Natural killer cell (primary cell): ENCODE measurements at regions not wholly inside any gene's neighbourhood (a gene's known extent, or its start where the extent isn't known, plus 50 kb on each side); places are given as distances from the start of the nearest gene placed in this dataset.
A peak's percentile ranks its signal among the peaks of the same experiment; 100 is the strongest.

Source experiments
- ATAC-seq, 3 donors: fragments of 150-1000 bp in 2 of 3; fragments of 200-7000 bp in 1 of 3; cut with Tn5 transposase; 1 replicate in 1 of 3; 2 replicates in 2 of 3; pipeline ENCODE4 v1.10.0; 2021; ENCODE audit warnings: mild to moderate bottlenecking in 2 of 3, moderate library complexity in 2 of 3
- DNase-seq, 2 donors: peaks; one replicate each; pipeline versions ENCODE4 v3.0.0 to v3.0.0-alpha.2; 2013 to 2021; ENCODE audit warnings: mixed read lengths in 1 of 2
- H3K27ac ChIP-seq: one replicate; pipeline ENCODE4 v1.5.1; 2013; ENCODE audit warnings: mild to moderate bottlenecking, low read length
- H3K27me3 ChIP-seq: one replicate; pipeline ENCODE4 v1.6.1; 2013; ENCODE audit warnings: low read length; ENCODE audit not compliant: control insufficient read depth, insufficient read depth
- H3K36me3 ChIP-seq: one replicate; pipeline ENCODE4 v1.6.1; 2013; ENCODE audit warnings: low read length; ENCODE audit not compliant: control insufficient read depth, insufficient read depth
- H3K4me1 ChIP-seq: one replicate; pipeline ENCODE4 v1.6.1; 2013; ENCODE audit warnings: low read length; ENCODE audit not compliant: control insufficient read depth, insufficient read depth
- H3K4me3 ChIP-seq: one replicate; pipeline ENCODE4 v1.5.1; 2013; ENCODE audit warnings: low read length
- H3K9me3 ChIP-seq: one replicate; pipeline ENCODE4 v1.6.1; 2013; ENCODE audit warnings: low read length; ENCODE audit not compliant: control insufficient read depth, insufficient read depth
- H3K27ac Mint-ChIP-seq, 2 donors: one replicate each; pipeline ENCODE4 v1.8.0; 2022; ENCODE audit warnings: mild to moderate bottlenecking in 2 of 2, mixed read lengths in 2 of 2, moderate library complexity in 1 of 2
- H3K27me3 Mint-ChIP-seq, 2 donors: one replicate each; pipeline ENCODE4 v1.8.0; 2022; ENCODE audit warnings: low read depth in 2 of 2, mixed read lengths in 2 of 2
- H3K36me3 Mint-ChIP-seq: one replicate; pipeline ENCODE4 v1.8.0; 2022; ENCODE audit warnings: mixed read lengths
- H3K4me1 Mint-ChIP-seq, 2 donors: one replicate each; pipeline ENCODE4 v1.8.0; 2022; ENCODE audit warnings: mixed read lengths in 2 of 2
- H3K4me3 Mint-ChIP-seq: one replicate; pipeline ENCODE4 v1.8.0; 2022; ENCODE audit warnings: mild to moderate bottlenecking, moderate library complexity, mixed read lengths
- H3K9me3 Mint-ChIP-seq, 2 donors: one replicate each; pipeline ENCODE4 v1.8.0; 2022; ENCODE audit warnings: mixed read lengths in 2 of 2
- CTCF ChIP-seq: fragments of 200-600 bp; IDR thresholded peaks from one replicate; pipeline ENCODE4 v1.8.0; 2022; ENCODE audit warnings: antibody characterized with exemption
- WGBS: methylation state at CpG from one replicate; pipeline ENCODE4 v1.1.7; 2013; ENCODE audit warnings: missing lambda C conversion rate; ENCODE audit not compliant: insufficient coverage; 5-methylcytosine and 5-hydroxymethylcytosine counted together
- intact Hi-C: fragments of 100-400 bp; cut with micrococcal nuclease; formaldehyde crosslinking; loops from one replicate; pipeline ENCODE4 v1.14.2; 2022

- Histone ChIP-seq H3K4me3 (no peak overlapping the region), H3K4me1 (no peaks in the 10 kb centered on the region), H3K9me3 (no peaks in the 10 kb centered on the region), H3K27me3 (no peaks in the 10 kb centered on the region), H3K36me3 (no peaks in the 10 kb centered on the region), H3K27ac (no peak overlapping the region)
- Mint-ChIP-seq H3K27me3 (no peaks in the 10 kb centered on the region), H3K4me1 (no peaks in the 10 kb centered on the region), H3K36me3 (peaks cover 6% of the 10 kb centered on the region), H3K27ac (no peak overlapping the region), H3K4me3 (no peak overlapping the region), H3K9me3 (peaks cover 18 to 21% of the 10 kb centered on the region in 2 donors)
- no peak for ATAC-seq
- 84% methylated on average over 5 of the region's 5 CpGs for WGBS
- intact Hi-C loops = no loop called here
- DNase-seq = no peak
- no peak for TF ChIP-seq CTCF
These were observed 632.1 kb upstream of the ID4 start for GRCh38 chr6:19205076-19205475.

GRCh38 chr6:19209202-19209601 is 628.0 kb upstream of the ID4 start:
- TF ChIP-seq CTCF = no peak
- WGBS = 100% methylated on average over 1 of the region's 2 CpGs
- Mint-ChIP-seq H3K36me3 (no peaks in the 10 kb centered on the region), H3K4me1 (no peaks in the 10 kb centered on the region), H3K4me3 (no peak overlapping the region), H3K9me3 (peaks cover 4 to 15% of the 10 kb centered on the region in 2 donors), H3K27ac (no peak overlapping the region), H3K27me3 (no peaks in the 10 kb centered on the region)
- peaks cover 4% of the 10 kb centered on the region for H3K9me3 ChIP-seq
- no peak overlapping the region for H3K27ac ChIP-seq
- H3K4me3 ChIP-seq = no peak overlapping the region
- DNase-seq (no peak), ATAC-seq (no peak)
- intact Hi-C loops = no loop called here
- no peaks in the 10 kb centered on the region for H3K27me3 ChIP-seq
- no peaks in the 10 kb centered on the region for H3K36me3 ChIP-seq
- no peaks in the 10 kb centered on the region for H3K4me1 ChIP-seq

- TF ChIP-seq CTCF = no peak
- Histone ChIP-seq H3K27ac (no peak overlapping the region), H3K4me1 (no peaks in the 10 kb centered on the region), H3K36me3 (no peaks in the 10 kb centered on the region), H3K9me3 (peaks cover 4% of the 10 kb centered on the region), H3K4me3 (no peak overlapping the region), H3K27me3 (no peaks in the 10 kb centered on the region)
- H3K9me3 Mint-ChIP-seq = peaks cover 8 to 15% of the 10 kb centered on the region in 2 donors
- no peak overlapping the region for H3K27ac Mint-ChIP-seq
- WGBS = 87% methylated on average over 14 of the region's 14 CpGs
- no peaks in the 10 kb centered on the region for H3K36me3 Mint-ChIP-seq
- ATAC-seq (no peak), DNase-seq (peak in 1 of 2 donors; percentile 4)
- intact Hi-C loops = no loop called here
- H3K27me3 Mint-ChIP-seq = no peaks in the 10 kb centered on the region
- H3K4me1 Mint-ChIP-seq = no peaks in the 10 kb centered on the region
- no peak overlapping the region for H3K4me3 Mint-ChIP-seq
These were observed 626.1 kb upstream of the ID4 start for GRCh38 chr6:19210849-19211590.

- TF ChIP-seq CTCF = no peak
- Histone ChIP-seq H3K4me1 (no peaks in the 10 kb centered on the region), H3K4me3 (no peak overlapping the region), H3K27ac (no peak overlapping the region), H3K27me3 (no peaks in the 10 kb centered on the region), H3K9me3 (peaks cover 4% of the 10 kb centered on the region), H3K36me3 (no peaks in the 10 kb centered on the region)
- no peaks in the 10 kb centered on the region for H3K27me3 Mint-ChIP-seq
- ATAC-seq (no peak), DNase-seq (no peak)
- peaks cover 7 to 11% of the 10 kb centered on the region in 2 donors for H3K9me3 Mint-ChIP-seq
- 74% methylated on average over 2 of the region's 2 CpGs for WGBS
- no peaks in the 10 kb centered on the region for H3K36me3 Mint-ChIP-seq
- no peaks in the 10 kb centered on the region for H3K4me1 Mint-ChIP-seq
- H3K4me3 Mint-ChIP-seq = no peak overlapping the region
- no peak overlapping the region for H3K27ac Mint-ChIP-seq
- intact Hi-C loops = no loop called here
These were observed 622.9 kb upstream of the ID4 start for GRCh38 chr6:19214231-19214630.
